CD4-positive, alpha-beta T cell (primary cell): ENCODE measurements at regions not wholly inside any gene's neighbourhood (a gene's known extent, or its start where the extent isn't known, plus 50 kb on each side); places are given as distances from the start of the nearest gene placed in this dataset.

ENCODE experiments used
- ATAC-seq: fragments of 200-7000 bp; cut with Tn5 transposase; one replicate; pipeline ENCODE4 v1.10.0; 2022; ENCODE audit warnings: mild to moderate bottlenecking; ENCODE audit not compliant: poor library complexity
- CTCF ChIA-PET: fragments of 350-600 bp; sonication (Branson Sonifier 250); formaldehyde crosslinking; loops from one replicate; lab custom pipeline; 2021; ENCODE audit warnings: antibody characterized with exemption, inconsistent platforms; lab: Charles Lee
- POLR2A ChIA-PET: fragments of 350-600 bp; sonication (Branson Sonifier 250); formaldehyde crosslinking; loops from one replicate; lab custom pipeline; 2021; ENCODE audit warnings: antibody characterized with exemption, inconsistent platforms; lab: Charles Lee
- DNase-seq, 14 experiments: peaks; one replicate each; pipeline ENCODE4 v3.0.0-alpha.2; 2013 to 2020; ENCODE audit warnings: mixed read lengths in 2 of 14
- H3K27ac ChIP-seq, 2 donors: one replicate each; pipeline versions ENCODE4 v1.5.1 to v1.7.0; 2013; ENCODE audit warnings: low read length in 2 of 2, low read depth in 1 of 2, mild to moderate bottlenecking in 1 of 2
- H3K27me3 ChIP-seq, 2 experiments: 1 replicate in 1 of 2; 2 replicates in 1 of 2; pipeline versions ENCODE4 v1.6.1 to v1.7.0; 2013; ENCODE audit warnings: low read length in 2 of 2, control low read depth in 1 of 2, mild to moderate bottlenecking in 1 of 2, moderate library complexity in 1 of 2; ENCODE audit not compliant: insufficient read depth in 2 of 2, control insufficient read depth in 1 of 2
- H3K36me3 ChIP-seq: one replicate; pipeline ENCODE4 v1.6.1; 2013; ENCODE audit warnings: low read length, control low read depth; ENCODE audit not compliant: insufficient read depth
- H3K4me1 ChIP-seq: one replicate; pipeline ENCODE4 v1.6.1; 2013; ENCODE audit warnings: low read length, control low read depth; ENCODE audit not compliant: insufficient read depth
- H3K4me3 ChIP-seq: one replicate; pipeline ENCODE4 v1.5.1; 2013; ENCODE audit warnings: mild to moderate bottlenecking, low read length, moderate library complexity
- H3K9me3 ChIP-seq, 2 experiments: 1 replicate in 1 of 2; 2 replicates in 1 of 2; pipeline versions ENCODE4 v1.6.1 to v1.7.0; 2013; ENCODE audit warnings: low read length in 2 of 2, mild to moderate bottlenecking in 2 of 2, control low read depth in 1 of 2, moderate library complexity in 1 of 2; ENCODE audit not compliant: control insufficient read depth in 1 of 2, insufficient read depth in 1 of 2
- H3K27ac Mint-ChIP-seq: one replicate; pipeline ENCODE4 v1.8.0; 2020; ENCODE audit warnings: mixed read lengths
- H3K27me3 Mint-ChIP-seq: one replicate; pipeline ENCODE4 v1.8.0; 2021; ENCODE audit warnings: mixed read lengths
- H3K36me3 Mint-ChIP-seq: one replicate; pipeline ENCODE4 v1.8.0; 2021; ENCODE audit warnings: low read depth, mixed read lengths
- H3K4me1 Mint-ChIP-seq: one replicate; pipeline ENCODE4 v1.8.0; 2021; ENCODE audit warnings: low read depth, mixed read lengths
- H3K4me3 Mint-ChIP-seq: one replicate; pipeline ENCODE4 v1.8.0; 2020; ENCODE audit warnings: mild to moderate bottlenecking, mixed read lengths
- H3K9me3 Mint-ChIP-seq: one replicate; pipeline ENCODE4 v1.8.0; 2020; ENCODE audit warnings: mixed read lengths
- intact Hi-C, 2 experiments: fragments of 100-400 bp; cut with DNase I in 1 of 2; cut with micrococcal nuclease in 1 of 2; formaldehyde crosslinking; loops; one replicate each; pipeline versions ENCODE4 v1.15.1 to v1.9.0; 2023 to 2025; cut with DNase I, micrococcal nuclease
- TF ChIP-seq, protein P1 (sequence below): fragments of 200-600 bp; IDR thresholded peaks from one replicate; pipeline ENCODE4 v1.8.0; 2022; ENCODE audit warnings: antibody characterized with exemption, mild to moderate bottlenecking

DNA sequence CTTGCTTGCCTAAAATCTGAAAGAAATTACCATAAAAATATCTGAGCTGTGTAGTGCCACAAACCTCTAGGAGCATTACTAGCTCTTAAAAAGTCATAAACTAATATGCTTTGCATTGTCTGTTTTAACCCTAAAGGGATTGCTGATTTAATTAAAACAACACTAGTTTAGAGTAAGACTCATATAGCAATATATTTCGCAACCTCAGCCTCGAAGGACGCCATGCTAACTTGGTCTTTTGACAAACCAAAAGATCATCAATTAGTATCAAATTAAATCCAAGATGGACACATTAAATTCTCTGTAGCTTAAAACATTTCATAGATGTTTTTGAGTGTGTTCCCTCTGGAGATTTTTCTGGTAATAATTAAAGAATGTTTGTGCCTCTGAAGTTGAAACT, 74.8 kb upstream of the KCNQ5 start:
- Histone ChIP-seq H3K4me1 (no peaks in the 10 kb centered on the region), H3K27me3 (no peaks in the 10 kb centered on the region), H3K9me3 (peaks cover 0 to 3% of the 10 kb centered on the region in 2 experiments), H3K27ac (no peak overlapping the region), H3K4me3 (no peak overlapping the region), H3K36me3 (no peaks in the 10 kb centered on the region)
- Mint-ChIP-seq H3K36me3 (no peaks in the 10 kb centered on the region), H3K9me3 (no peaks in the 10 kb centered on the region), H3K4me1 (no peaks in the 10 kb centered on the region), H3K27me3 (peaks cover 9% of the 10 kb centered on the region), H3K4me3 (no peak overlapping the region), H3K27ac (no peak overlapping the region)
- DNase-seq (no peak), ATAC-seq (no peak)
- CTCF ChIA-PET = interaction anchor here (1.0 kb wide), 1 partner anchor 9 kb away, joined by 3 read pairs; no protein-coding TSS in a partner anchor
- TF ChIP-seq, protein P1, sequence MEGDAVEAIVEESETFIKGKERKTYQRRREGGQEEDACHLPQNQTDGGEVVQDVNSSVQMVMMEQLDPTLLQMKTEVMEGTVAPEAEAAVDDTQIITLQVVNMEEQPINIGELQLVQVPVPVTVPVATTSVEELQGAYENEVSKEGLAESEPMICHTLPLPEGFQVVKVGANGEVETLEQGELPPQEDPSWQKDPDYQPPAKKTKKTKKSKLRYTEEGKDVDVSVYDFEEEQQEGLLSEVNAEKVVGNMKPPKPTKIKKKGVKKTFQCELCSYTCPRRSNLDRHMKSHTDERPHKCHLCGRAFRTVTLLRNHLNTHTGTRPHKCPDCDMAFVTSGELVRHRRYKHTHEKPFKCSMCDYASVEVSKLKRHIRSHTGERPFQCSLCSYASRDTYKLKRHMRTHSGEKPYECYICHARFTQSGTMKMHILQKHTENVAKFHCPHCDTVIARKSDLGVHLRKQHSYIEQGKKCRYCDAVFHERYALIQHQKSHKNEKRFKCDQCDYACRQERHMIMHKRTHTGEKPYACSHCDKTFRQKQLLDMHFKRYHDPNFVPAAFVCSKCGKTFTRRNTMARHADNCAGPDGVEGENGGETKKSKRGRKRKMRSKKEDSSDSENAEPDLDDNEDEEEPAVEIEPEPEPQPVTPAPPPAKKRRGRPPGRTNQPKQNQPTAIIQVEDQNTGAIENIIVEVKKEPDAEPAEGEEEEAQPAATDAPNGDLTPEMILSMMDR = no peak
- intact Hi-C loops = no loop called here
- POLR2A ChIA-PET = no interaction called here

DNA sequence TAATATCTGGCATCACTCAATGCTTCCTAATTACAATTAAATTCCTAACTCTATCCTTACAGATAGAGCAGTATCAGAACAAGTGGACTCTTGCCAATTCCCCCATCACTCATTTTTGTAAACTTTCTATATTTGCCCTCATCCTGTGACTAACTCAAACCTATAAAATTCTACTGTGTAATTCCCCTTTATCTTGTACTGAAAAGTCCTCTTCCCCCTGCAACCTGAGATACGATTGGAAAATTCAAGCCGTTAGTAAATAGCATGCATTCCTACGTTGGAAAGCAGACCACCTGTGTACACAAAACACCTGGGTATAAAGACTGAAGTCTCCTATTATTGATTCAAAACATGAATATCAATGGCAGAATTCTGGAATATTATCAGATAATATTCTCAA, 70.4 kb upstream of the KCNQ5 start:
- Histone ChIP-seq H3K4me3 (no peak overlapping the region), H3K36me3 (no peaks in the 10 kb centered on the region), H3K9me3 (no peaks in the 10 kb centered on the region), H3K27ac (no peak overlapping the region), H3K27me3 (no peaks in the 10 kb centered on the region), H3K4me1 (no peaks in the 10 kb centered on the region)
- Mint-ChIP-seq H3K9me3 (no peaks in the 10 kb centered on the region), H3K27ac (no peak overlapping the region), H3K4me3 (no peak overlapping the region), H3K36me3 (no peaks in the 10 kb centered on the region), H3K4me1 (no peaks in the 10 kb centered on the region), H3K27me3 (peaks cover 6% of the 10 kb centered on the region)
- TF ChIP-seq, protein P1 = no peak
- CTCF ChIA-PET = no interaction called here
- POLR2A ChIA-PET = no interaction called here
- no peak for DNase-seq
- ATAC-seq = no peak
- intact Hi-C loops = no loop called here

DNA sequence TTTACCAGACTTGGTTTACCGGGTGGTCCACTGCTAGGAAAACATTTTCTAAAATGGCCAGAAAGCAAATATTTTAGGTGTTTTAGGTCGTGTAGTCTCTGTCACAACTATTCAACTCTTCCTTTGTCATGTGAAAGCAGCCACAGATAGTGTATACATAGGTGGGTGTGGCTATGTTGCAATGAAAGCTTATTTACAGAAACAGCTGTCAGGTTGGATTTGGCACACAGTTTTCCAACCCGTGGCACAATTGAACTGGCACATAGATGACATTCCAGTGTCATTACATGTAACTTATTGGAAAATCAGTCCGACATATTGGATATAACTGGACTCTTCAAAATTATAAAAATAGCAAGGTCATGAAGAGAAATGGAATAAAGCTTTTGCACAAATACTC, 68.9 kb upstream of the KCNQ5 start:
- Histone ChIP-seq H3K4me3 (no peak overlapping the region), H3K9me3 (no peaks in the 10 kb centered on the region), H3K4me1 (no peaks in the 10 kb centered on the region), H3K36me3 (no peaks in the 10 kb centered on the region), H3K27me3 (no peaks in the 10 kb centered on the region), H3K27ac (no peak overlapping the region)
- no peaks in the 10 kb centered on the region for H3K9me3 Mint-ChIP-seq
- no peak overlapping the region for H3K27ac Mint-ChIP-seq
- ATAC-seq (no peak), DNase-seq (no peak)
- H3K4me3 Mint-ChIP-seq = no peak overlapping the region
- no peaks in the 10 kb centered on the region for H3K36me3 Mint-ChIP-seq
- TF ChIP-seq, protein P1 = no peak
- H3K27me3 Mint-ChIP-seq = no peaks in the 10 kb centered on the region
- CTCF ChIA-PET = no interaction called here
- no peaks in the 10 kb centered on the region for H3K4me1 Mint-ChIP-seq
- intact Hi-C loops = no loop called here
- POLR2A ChIA-PET = no interaction called here
